IMR-90 (cell line): ENCODE measurements at regions not wholly inside any gene's neighbourhood (a gene's known extent, or its start where the extent isn't known, plus 50 kb on each side); places are given as distances from the start of the nearest gene placed in this dataset.

ENCODE experiments used
- ATAC-seq: fragments of 200-7000 bp; cut with Tn5 transposase; 2 replicates; pipeline ENCODE4 v1.9.1; 2020; ENCODE audit warnings: low read depth, mild to moderate bottlenecking, moderate library complexity
- BruUV-seq: library from RNA; stranded (reverse); fragments of 400-500 nt; replicated peaks from 2 replicates; lab custom pipeline; 2021; lab: Mats Ljungman, UMichigan
- CTCF ChIA-PET: fragments of 300-600 bp; formaldehyde crosslinking; extraction: SDS; loops from one replicate; lab custom pipeline; 2021; ENCODE audit warnings: antibody characterized with exemption; lab: Yijun Ruan, JAX
- POLR2A ChIA-PET: fragments of 300-600 bp; sonication (Branson Sonifier 250); formaldehyde crosslinking; loops from one replicate; lab custom pipeline; 2022; ENCODE audit warnings: antibody characterized with exemption; ENCODE audit not compliant: unreplicated experiment; lab: Charles Lee
- DNase-seq: peaks from one replicate; pipeline ENCODE4 v3.0.0; 2013
- H2AFZ ChIP-seq: replicated peaks from 2 replicates; pipeline ENCODE3; 2013; ENCODE audit warnings: low read length, mild to moderate bottlenecking; ENCODE audit not compliant: poor library complexity
- H2AK5ac ChIP-seq: 2 replicates; pipeline ENCODE4 v1.6.1; 2013; ENCODE audit warnings: low read depth, low read length, inconsistent platforms
- H2AK9ac ChIP-seq: replicated peaks from 2 replicates; pipeline ENCODE3; 2013; ENCODE audit warnings: mild to moderate bottlenecking, low read depth, low read length, moderate library complexity; ENCODE audit not compliant: poor library complexity
- H2BK120ac ChIP-seq: 2 replicates; pipeline ENCODE4 v1.6.1; 2013; ENCODE audit warnings: low read depth, low read length, inconsistent platforms
- H2BK15ac ChIP-seq: 3 replicates; pipeline ENCODE4 v1.6.1; 2013; ENCODE audit warnings: low read depth, low read length, inconsistent platforms
- H2BK20ac ChIP-seq: 2 replicates; pipeline ENCODE4 v1.6.1; 2013; ENCODE audit warnings: low read depth, mild to moderate bottlenecking, inconsistent platforms, low read length, moderate library complexity
- H2BK5ac ChIP-seq: 2 replicates; pipeline ENCODE4 v1.6.1; 2013; ENCODE audit warnings: mild to moderate bottlenecking, low read depth, low read length, inconsistent platforms; ENCODE audit not compliant: poor library complexity, severe bottlenecking
- H3K14ac ChIP-seq: replicated peaks from 2 replicates; pipeline ENCODE4 v1.6.1; 2013; ENCODE audit warnings: low read depth, low read length, inconsistent platforms
- H3K18ac ChIP-seq: 2 replicates; pipeline ENCODE4 v1.6.1; 2013; ENCODE audit warnings: low read depth, low read length, control low read depth
- H3K23ac ChIP-seq: 2 replicates; pipeline ENCODE4 v1.6.1; 2013; ENCODE audit warnings: low read depth, low read length, inconsistent platforms
- H3K27ac ChIP-seq: 2 replicates; pipeline ENCODE4 v1.5.1; 2013; ENCODE audit warnings: mild to moderate bottlenecking, control low read depth, low read length; ENCODE audit not compliant: insufficient read depth
- H3K27me3 ChIP-seq: 2 replicates; pipeline ENCODE4 v1.6.1; 2013; ENCODE audit warnings: low read length; ENCODE audit not compliant: control insufficient read depth, insufficient read depth
- H3K36me3 ChIP-seq: 2 replicates; pipeline ENCODE4 v1.6.1; 2013; ENCODE audit warnings: low read length, mixed read lengths; ENCODE audit not compliant: control insufficient read depth, insufficient read depth
- H3K4ac ChIP-seq: 2 replicates; pipeline ENCODE4 v1.6.1; 2013; ENCODE audit warnings: low read depth, low read length, inconsistent platforms
- H3K4me1 ChIP-seq: 2 replicates; pipeline ENCODE4 v1.6.1; 2013; ENCODE audit warnings: low read length, mixed read lengths; ENCODE audit not compliant: control insufficient read depth, insufficient read depth
- H3K4me2 ChIP-seq: 2 replicates; pipeline ENCODE4 v1.6.1; 2013; ENCODE audit warnings: low read depth, mild to moderate bottlenecking, control low read depth, low read length, moderate library complexity
- H3K4me3 ChIP-seq: 2 replicates; pipeline ENCODE4 v1.5.1; 2013; ENCODE audit warnings: low read depth, mild to moderate bottlenecking, control low read depth, low read length, moderate library complexity; ENCODE audit not compliant: insufficient read depth
- H3K56ac ChIP-seq: 2 replicates; pipeline ENCODE4 v1.6.1; 2013; ENCODE audit warnings: low read length, inconsistent platforms; ENCODE audit not compliant: insufficient read depth; ENCODE audit errors: extremely low read depth
- H3K79me1 ChIP-seq, 2 experiments: 2 replicates each; pipeline ENCODE4 v1.6.1; 2013; ENCODE audit warnings: low read length in 2 of 2, inconsistent platforms in 1 of 2, low read depth in 1 of 2
- H3K9ac ChIP-seq: 2 replicates; pipeline ENCODE4 v1.6.1; 2013; ENCODE audit warnings: low read depth, low read length, control low read depth
- H3K9me1 ChIP-seq: 2 replicates; pipeline ENCODE4 v1.6.1; 2013; ENCODE audit warnings: low read length, inconsistent platforms; ENCODE audit not compliant: insufficient read depth
- H3K9me3 ChIP-seq: 2 replicates; pipeline ENCODE4 v1.6.1; 2013; ENCODE audit warnings: low read length; ENCODE audit not compliant: control insufficient read depth, insufficient read depth
- H4K20me1 ChIP-seq: 2 replicates; pipeline ENCODE4 v1.6.1; 2013; ENCODE audit warnings: low read length, inconsistent platforms; ENCODE audit not compliant: insufficient read depth
- H4K5ac ChIP-seq: 2 replicates; pipeline ENCODE4 v1.6.1; 2013; ENCODE audit warnings: mild to moderate bottlenecking, low read depth, low read length, control low read depth
- H4K8ac ChIP-seq, 2 experiments: 2 replicates each; pipeline ENCODE4 v1.6.1; 2013; ENCODE audit warnings: low read depth in 2 of 2, low read length in 2 of 2, control low read depth in 1 of 2, inconsistent platforms in 1 of 2
- H4K91ac ChIP-seq: 2 replicates; pipeline ENCODE4 v1.6.1; 2013; ENCODE audit warnings: low read depth, low read length, inconsistent platforms; ENCODE audit not compliant: insufficient read depth
- FOS ChIP-seq: fragments of 150-350 bp; IDR thresholded peaks from 2 replicates; pipeline ENCODE4 v1.6.1; 2016; ENCODE audit warnings: low read depth, low read length
- MAFK ChIP-seq: IDR thresholded peaks from 2 replicates; pipeline ENCODE4 v1.6.1; 2012; ENCODE audit warnings: low read depth, low read length, improper control_type of control experiment
- RFX5 ChIP-seq: IDR thresholded peaks from 2 replicates; pipeline ENCODE4 v1.8.0; 2012; ENCODE audit warnings: low read depth, mild to moderate bottlenecking, low read length, moderate library complexity
- WGBS, 2 experiments: methylation state at CpG; one replicate each; pipeline versions ENCODE4 v1.1.5 to v1.1.7; 2013; ENCODE audit warnings: missing lambda C conversion rate in 2 of 2; ENCODE audit not compliant: insufficient read length in 1 of 2; ENCODE audit errors: extremely low coverage in 2 of 2; 5-methylcytosine and 5-hydroxymethylcytosine counted together
- dilution Hi-C: fragments of 300-500 bp; cut with HindIII; formaldehyde crosslinking; loops from one replicate; pipeline ENCODE4 v1.14.3; 2018; ENCODE audit warnings: low sequenced_read_pairs; ENCODE audit not compliant: unreplicated experiment
- in situ Hi-C: fragments of 300-500 bp; cut with MboI; formaldehyde crosslinking; loops from 3 replicates; pipeline ENCODE4 v1.14.3; 2019; ENCODE audit warnings: low sequenced_read_pairs, inconsistent platforms, mixed read lengths
- intact Hi-C: fragments of 100-400 bp; cut with micrococcal nuclease; formaldehyde crosslinking; loops from 2 replicates; pipeline ENCODE4 v1.10.0; 2022

DNA sequence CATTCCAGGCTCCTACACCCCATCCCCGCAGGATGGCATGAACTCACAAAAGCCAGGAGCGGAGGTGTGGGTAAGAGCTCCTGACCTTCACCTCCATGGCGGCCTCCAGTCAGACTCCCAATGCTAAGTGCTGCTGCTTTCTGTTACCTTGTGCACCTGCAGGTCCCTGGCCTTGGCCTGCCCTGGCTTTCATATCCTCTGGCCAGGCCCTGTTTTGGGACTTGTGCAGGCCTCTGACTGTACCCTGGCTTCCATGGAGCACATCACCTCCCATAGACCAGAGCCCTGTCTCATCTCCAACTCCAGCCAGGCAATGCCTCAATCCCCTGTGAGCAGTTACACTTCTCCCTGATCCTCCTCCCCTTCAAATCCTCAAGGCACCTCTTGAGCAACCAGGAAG is 124.5 kb downstream of the MED10 start:
- H3K23ac ChIP-seq = no peak overlapping the region
- H3K9me3 ChIP-seq = peaks cover 32% of the 10 kb centered on the region
- no peak overlapping the region for H3K4me3 ChIP-seq
- no peak overlapping the region for H2AK9ac ChIP-seq
- H3K27me3 ChIP-seq = no peaks in the 10 kb centered on the region
- no peak overlapping the region for H3K9ac ChIP-seq
- H3K14ac ChIP-seq = no peak overlapping the region
- no peak overlapping the region for H4K5ac ChIP-seq
- ChIA-PET CTCF (no interaction called here), POLR2A (no interaction called here)
- no peak overlapping the region for H3K56ac ChIP-seq
- DNase-seq = no peak
- no peaks in the 10 kb centered on the region for H3K4me1 ChIP-seq
- no peak overlapping the region for H2AFZ ChIP-seq
- H3K9me1 ChIP-seq = no peaks in the 10 kb centered on the region
- H3K79me1 ChIP-seq = no peaks in the 10 kb centered on the region
- intact Hi-C loops (no loop called here), dilution Hi-C loops (no loop called here), in situ Hi-C loops (no loop called here)
- no peak overlapping the region for H3K18ac ChIP-seq
- no peak overlapping the region for H2BK20ac ChIP-seq
- no TSS peak for BruUV-seq
- H2BK15ac ChIP-seq = no peak overlapping the region
- no peak overlapping the region for H2BK120ac ChIP-seq
- no peaks in the 10 kb centered on the region for H4K20me1 ChIP-seq
- no peak overlapping the region for H3K27ac ChIP-seq
- H3K36me3 ChIP-seq = no peaks in the 10 kb centered on the region
- TF ChIP-seq FOS (no peak), RFX5 (no peak), MAFK (no peak)
- no peak for ATAC-seq
- no peak overlapping the region for H2AK5ac ChIP-seq
- no peak overlapping the region for H2BK5ac ChIP-seq
- H3K4ac ChIP-seq = no peak overlapping the region
- H4K91ac ChIP-seq = no peak overlapping the region
- H3K4me2 ChIP-seq = no peak overlapping the region
- no peak overlapping the region for H4K8ac ChIP-seq
- WGBS, 2 experiments = 56% methylated on average over 2 of the region's 3 CpGs; no CpG with 5 or more reads in 1 of the 2 experiments
